Vagina (tissue), 2 donors: ENCODE measurements at regions not wholly inside any gene's neighbourhood (a gene's known extent, or its start where the extent isn't known, plus 50 kb on each side); places are given as distances from the start of the nearest gene placed in this dataset.

Experiments
- POLR2A ChIP-seq, 2 donors: fragments of 450-650 bp; IDR thresholded peaks; one replicate each; pipeline ENCODE4 v1.6.1; 2017; ENCODE audit warnings: antibody characterized with exemption in 2 of 2, mild to moderate bottlenecking in 2 of 2, moderate library complexity in 2 of 2
- POLR2AphosphoS5 ChIP-seq, 2 donors: sonication (generic); formaldehyde crosslinking; IDR thresholded peaks; one replicate each; pipeline ENCODE4 v1.9.0; 2017; ENCODE audit warnings: antibody characterized with exemption in 2 of 2, mild to moderate bottlenecking in 2 of 2, low read depth in 1 of 2; ENCODE audit not compliant: insufficient read depth in 1 of 2

GRCh38 chr6:97394160-97394748 lies 111.2 kb upstream of the MMS22L start:
- TF ChIP-seq POLR2AphosphoS5 (IDR thresholded peaks at IDR 0.05; ENCODE audit: insufficient read depth in 1 of 2, low read depth in 1 of 2) (no peak), POLR2A (IDR thresholded peaks at IDR 0.05) (no peak)
